MM.1S (cell line): ENCODE measurements at regions not wholly inside any gene's neighbourhood (a gene's known extent, or its start where the extent isn't known, plus 50 kb on each side); places are given as distances from the start of the nearest gene placed in this dataset.

Experiments used
- EZH2 ChIP-seq: fragments of 300-600 bp; sonication (generic); optimal IDR thresholded peaks from 2 replicates; pipeline ENCODE3; 2017; ENCODE audit warnings: low read depth, mild to moderate bottlenecking, antibody characterized with exemption, low read length, mixed read lengths
- EZH2phosphoT487 ChIP-seq: fragments of 300-600 bp; sonication (generic); IDR thresholded peaks from 2 replicates; pipeline ENCODE4 v1.6.1; 2018; ENCODE audit warnings: antibody characterized with exemption, low read length
- TF ChIP-seq, protein P1 (sequence below): fragments of 300-600 bp; sonication (generic); IDR thresholded peaks from 2 replicates; pipeline ENCODE4 v1.5.1; 2016; ENCODE audit warnings: antibody characterized with exemption, low read length, mixed read lengths

DNA sequence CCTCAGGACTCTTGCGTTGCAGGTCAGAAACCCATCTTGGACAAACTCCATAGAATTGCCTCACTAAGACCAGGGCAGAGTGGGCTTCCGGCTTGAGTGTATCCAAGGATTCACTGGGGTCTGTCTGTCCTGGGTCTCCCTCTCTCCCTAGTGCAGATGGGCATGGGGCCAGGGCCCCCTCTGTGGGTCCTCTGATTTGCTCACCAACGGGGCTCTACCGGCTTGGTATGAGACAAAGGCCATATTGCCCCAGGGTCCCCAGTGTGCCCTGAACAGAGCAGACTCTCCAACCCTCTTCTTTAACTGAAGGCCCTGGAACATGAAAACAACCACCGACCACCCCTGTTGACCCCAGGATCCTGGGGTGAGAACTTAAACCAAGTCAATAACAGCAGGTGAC lies 68.2 kb upstream of the CHST15 start:
- TF ChIP-seq, protein P1, sequence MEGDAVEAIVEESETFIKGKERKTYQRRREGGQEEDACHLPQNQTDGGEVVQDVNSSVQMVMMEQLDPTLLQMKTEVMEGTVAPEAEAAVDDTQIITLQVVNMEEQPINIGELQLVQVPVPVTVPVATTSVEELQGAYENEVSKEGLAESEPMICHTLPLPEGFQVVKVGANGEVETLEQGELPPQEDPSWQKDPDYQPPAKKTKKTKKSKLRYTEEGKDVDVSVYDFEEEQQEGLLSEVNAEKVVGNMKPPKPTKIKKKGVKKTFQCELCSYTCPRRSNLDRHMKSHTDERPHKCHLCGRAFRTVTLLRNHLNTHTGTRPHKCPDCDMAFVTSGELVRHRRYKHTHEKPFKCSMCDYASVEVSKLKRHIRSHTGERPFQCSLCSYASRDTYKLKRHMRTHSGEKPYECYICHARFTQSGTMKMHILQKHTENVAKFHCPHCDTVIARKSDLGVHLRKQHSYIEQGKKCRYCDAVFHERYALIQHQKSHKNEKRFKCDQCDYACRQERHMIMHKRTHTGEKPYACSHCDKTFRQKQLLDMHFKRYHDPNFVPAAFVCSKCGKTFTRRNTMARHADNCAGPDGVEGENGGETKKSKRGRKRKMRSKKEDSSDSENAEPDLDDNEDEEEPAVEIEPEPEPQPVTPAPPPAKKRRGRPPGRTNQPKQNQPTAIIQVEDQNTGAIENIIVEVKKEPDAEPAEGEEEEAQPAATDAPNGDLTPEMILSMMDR = no peak
- TF ChIP-seq EZH2 = no peak
- no peak for TF ChIP-seq EZH2phosphoT487
